Fibroblast of peridontal ligament (primary cell): ENCODE measurements at regions not wholly inside any gene's neighbourhood (a gene's known extent, or its start where the extent isn't known, plus 50 kb on each side); places are given as distances from the start of the nearest gene placed in this dataset.
"Not testable (repeated sequence)": the region's sequence is repeated elsewhere in the genome, so short reads cannot be mapped to it uniquely, and the experiment has no call there.

Experiments used
- DNase-seq: peaks from one replicate; pipeline ENCODE4 v3.0.0-alpha.2; 2010; ENCODE audit errors: extremely low read depth

DNA sequence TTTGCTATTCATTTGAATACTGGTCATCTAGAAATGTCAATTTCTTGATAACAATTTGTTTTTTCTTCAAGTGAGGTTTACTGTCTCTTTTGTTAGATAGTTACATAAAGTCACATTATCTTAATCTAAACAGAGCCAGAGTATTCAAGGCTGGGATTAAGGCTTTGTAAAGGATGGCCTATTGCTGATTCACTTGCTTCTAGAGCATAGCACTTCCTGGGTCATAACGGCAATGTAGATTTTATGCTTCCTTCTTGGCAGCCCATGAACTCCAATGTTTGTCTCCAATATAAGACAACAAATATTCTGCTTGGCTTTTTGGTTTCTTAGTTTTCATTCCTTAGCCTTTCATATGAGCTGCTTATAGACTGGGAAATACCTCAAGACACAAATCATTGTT, 2007.9 kb upstream of the CDH6 start:
- DNase-seq = no peak

DNA sequence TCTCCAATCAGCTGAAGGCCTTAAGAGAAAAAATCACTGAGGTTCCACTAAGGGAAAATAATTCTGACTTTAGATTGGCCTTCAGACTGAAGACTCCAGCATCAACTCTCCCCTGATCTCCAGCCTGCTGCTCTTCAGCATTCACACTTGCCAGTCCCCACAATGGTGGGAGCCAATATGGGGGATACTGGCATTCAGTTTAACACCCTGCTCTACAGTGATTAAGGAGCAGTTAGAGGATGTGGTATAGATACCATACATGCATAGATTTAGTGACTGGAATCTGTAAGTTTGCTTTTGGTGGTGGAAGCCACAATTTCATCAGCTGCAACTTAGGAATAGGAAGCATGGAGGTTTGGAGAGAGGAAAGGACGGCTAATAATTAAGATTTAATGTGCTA, 2017.7 kb upstream of the CDH6 start:
- DNase-seq = no peak

DNA sequence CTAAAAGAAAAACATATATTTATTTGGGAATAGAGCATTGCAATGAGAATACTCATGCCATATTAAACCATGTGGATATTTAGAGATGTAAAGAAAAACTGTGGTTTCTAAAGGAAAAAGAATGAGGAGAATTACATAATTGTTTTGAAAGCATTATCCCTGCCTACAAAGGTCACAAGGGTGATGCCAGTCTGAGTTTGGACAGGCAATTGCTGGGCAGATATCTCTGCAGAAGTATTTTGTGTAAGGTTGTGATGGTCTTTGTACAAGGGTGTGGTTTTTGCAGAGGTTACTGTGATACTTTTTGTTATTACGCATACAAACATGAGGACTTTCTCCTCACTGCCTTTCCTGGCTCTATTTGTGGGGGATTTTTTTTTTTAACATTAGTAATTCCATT, 2022.9 kb upstream of the CDH6 start:
- DNase-seq = no peak

DNA sequence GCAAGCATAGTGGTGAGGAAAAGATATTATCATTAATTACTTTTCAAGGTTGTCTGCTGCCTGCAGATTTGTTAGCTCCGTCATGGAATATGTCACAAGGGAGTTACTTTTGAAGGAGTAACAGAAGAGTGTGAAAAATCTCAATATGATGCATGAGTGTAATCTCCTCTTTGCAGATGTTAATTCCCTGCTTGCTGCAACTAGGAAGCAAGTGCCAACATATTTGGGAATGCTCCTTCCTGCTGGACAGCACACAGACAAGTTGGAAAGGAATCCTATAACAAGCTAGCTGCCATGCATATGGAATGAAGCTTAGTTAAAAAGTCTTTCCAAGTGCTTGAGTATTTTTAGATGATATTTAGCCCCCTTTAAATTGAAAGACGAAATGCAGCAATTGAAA, 2023.6 kb upstream of the CDH6 start:
- no peak for DNase-seq

DNA sequence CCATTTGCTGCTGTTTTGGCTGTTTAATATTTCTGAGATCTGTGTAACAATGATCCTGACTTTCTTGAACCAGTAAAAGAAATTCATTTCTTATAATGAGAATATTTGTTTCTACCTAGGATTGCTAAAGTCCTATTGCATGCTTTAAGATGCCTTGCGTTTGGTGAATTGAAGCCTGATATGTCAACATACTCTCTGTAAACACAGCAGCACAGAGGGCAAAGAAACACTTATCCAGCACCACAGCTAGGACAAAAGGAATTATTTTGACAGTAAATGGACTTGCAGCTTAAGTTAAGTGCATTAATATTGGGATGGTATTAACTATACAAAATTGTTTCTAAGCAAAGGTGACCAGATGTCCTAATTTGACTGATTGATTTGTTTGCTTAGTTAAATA, 2031.2 kb upstream of the CDH6 start:
- no peak for DNase-seq

DNA sequence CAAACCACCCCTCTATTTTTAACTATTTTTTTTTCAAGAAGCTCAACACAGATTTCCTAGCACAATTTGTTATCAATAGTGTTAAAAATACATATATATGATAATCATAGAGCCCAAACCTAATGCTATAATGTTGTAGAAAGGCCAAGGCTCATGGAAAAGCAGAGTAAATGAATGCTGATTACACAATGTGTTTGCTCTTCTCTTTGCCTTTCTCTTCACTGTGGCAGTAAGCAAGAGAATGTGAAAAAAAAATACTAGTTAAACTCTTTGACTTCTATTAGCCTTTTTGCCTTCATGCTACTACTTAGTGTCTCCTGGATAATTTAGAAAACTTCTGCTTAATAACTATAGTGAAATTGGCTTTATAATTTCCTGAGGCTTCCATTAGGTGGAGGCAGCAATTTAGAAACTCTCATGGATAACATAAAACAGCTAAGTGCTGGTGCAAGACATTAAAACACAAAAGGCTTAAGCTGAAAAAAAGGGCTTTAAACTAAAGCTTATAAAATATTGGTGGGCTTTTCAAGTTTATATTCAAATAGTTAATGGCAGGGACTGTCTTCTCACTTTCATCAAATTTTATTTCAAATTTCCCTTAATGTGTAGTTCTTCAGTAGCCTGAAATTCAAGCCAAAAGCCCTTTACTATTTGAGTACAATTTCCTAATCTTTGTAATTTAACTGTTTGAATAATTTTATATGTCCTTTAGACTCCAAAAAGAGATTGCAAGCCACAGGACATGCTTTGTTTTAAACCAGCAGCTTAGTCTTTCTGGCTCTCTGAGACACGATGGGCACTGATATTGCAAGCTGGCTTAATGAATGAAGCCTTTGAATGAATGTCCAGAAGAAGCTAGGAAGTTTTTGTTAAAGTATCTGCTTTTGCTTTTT, 2031.8 kb upstream of the CDH6 start:
- DNase-seq = no peak

DNA sequence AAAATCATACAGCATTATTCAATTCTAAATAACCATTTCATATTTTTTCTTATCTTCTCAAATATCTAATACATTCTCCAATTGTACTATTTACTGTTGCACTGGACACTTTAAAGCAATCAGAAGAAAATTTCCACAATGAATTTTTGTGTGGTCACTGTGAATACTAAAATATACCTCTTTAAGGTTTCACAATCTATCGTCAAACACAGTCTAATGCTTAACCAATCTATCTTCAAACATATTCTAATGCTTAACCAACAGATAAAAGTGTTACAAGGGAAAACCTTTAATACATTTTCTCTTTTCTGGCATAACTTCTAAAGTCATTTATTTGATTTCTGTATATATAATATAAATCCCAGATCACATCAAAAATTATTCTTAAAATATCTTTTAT, 2035.5 kb upstream of the CDH6 start:
- DNase-seq = no peak

DNA sequence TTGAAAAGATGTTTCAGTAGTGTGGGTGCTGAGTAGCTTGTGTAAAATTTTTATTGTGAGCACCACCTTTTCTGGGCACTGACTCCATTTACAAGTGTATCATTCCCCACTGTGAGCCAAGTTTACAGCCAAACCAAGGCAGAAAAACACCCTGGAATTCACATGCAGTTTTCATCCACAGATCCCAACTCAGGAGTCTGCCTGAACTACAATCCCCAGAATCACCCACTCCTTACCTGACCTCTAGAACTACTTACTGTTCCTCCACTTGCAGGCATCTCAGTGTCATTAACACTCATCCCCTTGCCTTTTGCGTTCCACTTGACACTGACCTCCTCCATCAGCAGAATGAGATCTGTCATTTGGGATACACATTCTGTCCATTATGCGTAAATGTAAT, 2042.6 kb upstream of the CDH6 start:
- DNase-seq = no peak

DNA sequence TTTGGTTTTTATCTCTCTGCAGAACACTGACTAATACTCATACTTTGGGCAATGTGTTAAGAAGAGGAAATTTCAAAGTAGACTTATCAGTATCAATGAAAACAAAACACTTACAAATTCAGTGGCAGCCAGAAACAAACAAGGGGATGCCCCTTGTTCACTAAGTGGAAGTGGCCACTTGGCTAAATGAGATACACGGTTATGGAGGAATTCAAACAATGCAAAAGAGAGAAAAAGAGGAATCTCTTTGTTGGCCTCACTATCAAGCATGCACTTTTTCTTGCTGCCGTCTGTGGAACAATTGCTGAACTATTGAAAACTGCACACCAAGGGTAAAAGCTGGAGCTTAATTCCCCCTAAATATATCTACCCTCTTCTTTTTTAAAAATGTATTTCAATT, 2044.9 kb upstream of the CDH6 start:
- DNase-seq = no peak

DNA sequence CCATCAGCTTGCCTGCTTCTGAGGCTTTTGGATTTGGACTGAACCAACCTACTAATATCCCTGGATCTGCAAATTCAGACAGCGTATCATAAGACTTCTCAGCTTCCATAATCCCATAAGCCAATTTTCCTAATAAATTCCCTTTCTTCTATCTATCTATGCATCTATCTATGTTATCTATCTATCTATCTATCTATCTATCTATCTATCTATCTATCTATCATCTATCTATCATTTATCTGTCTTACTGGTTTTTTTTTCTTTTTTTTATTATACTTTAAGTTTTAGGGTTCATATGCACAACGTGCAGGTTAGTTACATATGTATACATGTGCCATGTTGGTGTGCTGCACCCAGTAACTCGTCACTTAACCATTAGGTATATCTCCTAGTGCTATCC, 2045.4 kb upstream of the CDH6 start:
- DNase-seq = no peak

DNA sequence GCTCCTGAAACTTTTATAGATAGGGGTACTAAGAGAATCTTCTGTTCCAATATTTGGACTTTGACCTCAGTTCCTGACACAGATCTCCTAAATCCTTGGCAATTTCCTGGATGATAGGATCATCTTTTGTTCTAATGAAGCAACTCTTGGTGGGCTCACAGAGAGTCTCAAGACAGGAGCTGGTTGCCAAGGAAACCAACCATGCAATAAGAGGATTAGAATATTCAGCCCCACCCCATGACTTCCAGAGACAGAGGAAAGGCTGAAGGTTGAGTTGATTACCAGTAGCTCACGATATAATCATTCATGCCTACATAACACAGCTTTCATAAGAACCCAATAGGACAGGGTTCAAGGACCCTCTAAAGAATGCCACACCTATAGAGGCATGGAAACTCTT, 2050.2 kb upstream of the CDH6 start:
- no peak for DNase-seq

DNA sequence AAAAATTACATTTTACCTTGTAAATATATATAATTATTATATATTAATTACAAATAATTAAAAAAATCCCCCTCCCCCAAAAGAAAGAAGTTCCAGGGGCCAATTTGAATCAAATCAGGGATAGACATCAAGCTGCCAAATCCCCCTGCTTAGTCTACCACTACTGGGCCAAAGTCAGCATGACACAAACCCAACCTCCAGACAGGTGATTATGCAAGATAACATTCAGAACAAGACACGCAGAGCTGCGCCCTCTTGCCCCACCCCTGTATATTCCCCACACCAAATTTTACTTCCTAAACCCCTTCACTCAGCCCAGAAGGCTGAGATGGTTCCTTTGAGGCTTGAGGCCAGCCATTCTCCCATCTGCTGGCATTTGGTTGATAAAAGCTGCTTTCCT, 2059.1 kb upstream of the CDH6 start:
- no peak for DNase-seq

DNA sequence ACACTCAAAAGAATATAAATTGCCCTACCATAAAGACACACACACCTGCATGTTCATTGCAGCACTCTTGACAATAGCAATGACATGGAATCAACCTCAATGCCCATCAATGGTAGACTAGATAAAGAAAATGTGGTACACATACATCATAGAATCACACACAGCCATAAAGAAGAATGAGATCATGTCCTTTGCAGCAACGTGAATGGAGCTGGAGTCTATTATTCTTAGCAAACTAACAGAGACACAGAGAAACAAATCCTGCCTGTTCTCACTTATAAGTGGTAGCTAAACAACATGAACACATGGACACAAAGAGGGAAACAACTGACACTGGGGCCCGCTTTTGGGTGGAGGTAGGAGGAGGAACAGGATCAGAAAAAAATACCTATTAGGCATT, 2062.2 kb upstream of the CDH6 start:
- DNase-seq = no peak

DNA sequence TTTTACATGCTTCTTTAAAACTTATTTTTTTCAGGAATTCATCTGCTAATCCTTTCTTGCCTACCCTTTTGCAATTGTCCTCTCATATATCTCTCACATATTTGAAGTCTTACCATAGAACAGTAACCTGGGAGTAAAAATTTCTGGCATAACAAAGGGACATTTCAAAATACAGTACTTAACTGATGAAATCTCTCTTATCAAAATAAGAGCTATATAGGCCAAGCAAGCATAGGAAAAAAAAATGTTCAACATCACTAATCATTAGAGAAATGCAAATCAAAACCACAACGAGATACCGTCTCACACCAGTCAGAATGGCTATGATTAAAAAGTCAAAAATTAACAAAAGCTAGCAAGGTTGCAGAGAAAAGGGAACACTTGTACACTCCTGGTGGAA, 2062.7 kb upstream of the CDH6 start:
- no peak for DNase-seq

DNA sequence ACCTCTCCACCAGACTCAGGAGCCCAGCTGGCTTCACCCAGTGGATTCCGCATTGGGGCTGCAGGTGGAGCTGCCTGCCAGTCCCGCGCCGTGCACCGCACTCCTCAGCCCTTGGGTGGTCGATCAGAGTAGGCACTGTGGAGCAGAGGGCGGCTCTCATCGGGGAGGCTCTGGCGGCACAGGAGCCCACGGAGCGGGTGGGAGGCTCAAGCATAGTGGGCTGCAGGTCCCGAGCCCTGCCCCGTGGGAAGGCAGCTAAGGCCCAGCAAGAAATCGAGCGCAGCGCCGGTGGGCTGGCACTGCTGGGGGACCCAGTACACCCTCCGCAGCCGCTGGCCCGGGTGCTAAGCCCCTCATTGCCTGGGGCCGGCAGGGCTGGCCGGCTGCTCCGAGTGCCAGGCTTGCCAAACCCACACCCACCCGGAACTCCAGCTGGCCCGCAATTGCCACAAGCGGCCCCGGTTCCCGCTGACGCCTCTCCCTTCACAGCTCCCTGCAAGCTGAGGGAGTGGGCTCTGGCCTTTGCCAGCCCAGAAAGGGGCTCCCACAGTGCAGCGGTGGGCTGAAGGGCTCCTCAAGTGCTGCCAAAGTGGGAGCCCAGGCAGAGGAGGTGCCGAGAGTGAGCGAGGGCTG, 2065.8 kb upstream of the CDH6 start:
- not testable (repeated sequence) for DNase-seq

DNA sequence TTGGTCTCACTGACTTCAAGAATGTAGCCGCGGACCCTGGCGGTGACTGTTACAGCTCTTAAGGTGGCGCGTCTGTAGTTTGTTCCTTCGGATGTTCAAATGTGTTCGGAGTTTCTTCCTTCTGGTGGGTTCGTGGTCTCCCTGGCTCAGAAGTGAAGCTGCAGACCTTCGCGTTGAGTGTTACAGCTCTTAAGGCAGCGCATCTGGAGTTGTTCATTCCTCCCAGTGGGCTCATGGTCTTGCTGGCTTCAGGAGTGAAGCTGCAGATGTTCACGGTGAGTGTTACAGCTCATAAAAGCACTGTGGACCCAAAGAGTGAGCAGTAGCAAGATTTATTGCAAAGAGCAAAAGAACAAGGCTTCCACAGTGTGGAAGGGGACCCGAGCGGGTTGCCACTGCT, 2067.0 kb upstream of the CDH6 start:
- DNase-seq = not testable (repeated sequence)

DNA sequence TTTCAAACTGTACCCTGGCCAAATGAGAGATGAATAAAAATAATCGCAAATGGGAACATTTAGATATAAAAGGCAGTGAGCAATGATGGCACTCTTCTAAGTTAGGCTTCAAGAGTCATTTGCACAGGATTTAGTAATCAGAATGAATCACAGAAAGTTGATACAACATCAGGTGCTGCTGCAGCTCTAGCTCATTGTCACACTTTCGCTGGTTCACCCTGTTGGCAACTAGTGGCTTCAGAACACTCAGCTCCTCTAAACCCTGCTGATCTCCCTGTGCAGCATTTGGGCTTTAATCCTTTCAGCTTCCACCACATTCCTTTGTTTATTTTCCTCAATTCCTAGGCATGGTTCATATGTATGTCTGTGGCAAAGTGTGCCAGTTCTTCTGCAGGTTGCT, 2071.2 kb upstream of the CDH6 start:
- DNase-seq = no peak

DNA sequence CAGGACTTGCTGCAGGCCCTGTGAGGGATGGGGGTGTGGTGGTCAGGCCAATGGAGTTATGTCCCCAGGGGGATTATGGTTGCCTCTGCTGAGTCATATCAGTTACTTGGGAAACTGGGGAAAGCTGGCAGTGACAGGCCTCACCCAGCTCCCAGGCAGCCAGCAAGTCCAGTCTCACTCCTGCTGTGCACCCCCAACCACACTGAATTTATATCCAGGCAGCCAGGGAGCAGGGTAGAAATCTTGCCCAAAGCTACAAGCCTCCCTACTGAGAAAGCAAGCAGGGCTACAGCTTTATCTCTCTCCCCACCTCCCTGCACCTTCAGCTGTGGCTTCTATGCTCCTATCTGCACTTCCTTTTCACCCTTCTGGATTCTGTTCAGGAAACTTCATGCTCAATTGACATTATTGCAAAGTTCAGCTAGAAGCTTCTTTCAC, 2076.0 kb upstream of the CDH9 start:
- DNase-seq = no peak

DNA sequence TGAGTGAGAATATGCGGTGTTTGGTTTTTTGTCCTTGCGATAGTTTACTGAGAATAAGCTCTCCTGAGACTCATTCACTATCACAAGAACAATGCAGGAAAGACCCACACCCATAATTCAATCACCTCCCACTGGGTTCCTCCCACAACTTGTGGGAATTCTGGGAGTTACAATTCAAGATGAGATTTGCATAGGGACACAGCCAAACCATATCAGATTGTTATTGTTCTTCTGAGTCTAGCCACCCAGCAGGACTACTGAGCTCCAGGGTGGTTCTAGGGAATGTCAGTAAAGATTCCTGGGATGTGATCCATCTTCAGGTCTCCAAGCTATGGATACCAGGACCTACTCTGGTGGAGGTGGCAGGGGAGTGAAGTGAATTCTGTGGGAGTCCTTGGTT, 2075.1 kb upstream of the CDH9 start:
- DNase-seq = no peak

DNA sequence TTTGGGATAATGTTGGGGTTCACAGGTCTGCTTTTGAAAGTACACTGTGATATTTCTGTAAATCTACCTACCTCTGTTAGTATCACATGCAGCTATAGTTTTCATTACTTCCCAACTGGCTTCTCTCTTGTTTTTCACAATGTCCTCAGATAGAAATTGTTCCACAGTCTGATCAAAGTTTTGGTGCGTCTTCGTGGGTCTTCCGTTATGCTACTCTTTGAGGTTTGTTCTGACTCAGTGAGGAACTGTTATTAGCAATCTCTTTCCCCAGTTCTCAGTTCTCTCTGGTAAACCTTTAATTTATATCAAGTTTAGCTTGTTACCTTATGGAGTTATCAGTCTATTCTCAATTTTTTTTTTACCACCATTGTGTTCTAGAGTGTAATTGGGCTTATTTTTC, 2061.2 kb upstream of the CDH9 start:
- DNase-seq = no peak

DNA sequence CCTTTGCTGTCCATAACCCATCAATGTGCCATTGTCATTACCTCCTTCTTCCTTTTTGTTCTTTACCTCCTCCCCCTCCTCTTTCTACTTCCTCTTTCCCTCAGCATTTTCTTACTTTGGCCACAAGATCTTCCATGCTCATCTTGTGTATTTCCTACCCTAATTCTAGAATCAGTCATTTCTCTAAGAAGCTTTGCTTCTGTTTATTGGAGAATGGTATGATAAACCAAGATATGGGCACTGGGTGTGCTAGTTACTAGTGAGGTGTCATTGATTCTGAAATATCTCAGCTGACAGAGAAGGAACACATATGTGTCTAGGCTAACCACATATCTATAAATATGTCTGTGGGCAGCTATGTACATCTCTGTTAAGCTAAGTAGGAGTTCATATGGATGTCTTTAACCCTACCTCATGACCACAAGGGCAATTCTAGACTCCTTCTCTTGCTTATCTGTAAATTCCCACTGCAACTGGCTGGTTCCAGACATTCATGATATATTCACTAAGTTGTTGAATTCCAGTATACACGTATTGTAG, 2051.3 kb upstream of the CDH9 start:
- DNase-seq = no peak

DNA sequence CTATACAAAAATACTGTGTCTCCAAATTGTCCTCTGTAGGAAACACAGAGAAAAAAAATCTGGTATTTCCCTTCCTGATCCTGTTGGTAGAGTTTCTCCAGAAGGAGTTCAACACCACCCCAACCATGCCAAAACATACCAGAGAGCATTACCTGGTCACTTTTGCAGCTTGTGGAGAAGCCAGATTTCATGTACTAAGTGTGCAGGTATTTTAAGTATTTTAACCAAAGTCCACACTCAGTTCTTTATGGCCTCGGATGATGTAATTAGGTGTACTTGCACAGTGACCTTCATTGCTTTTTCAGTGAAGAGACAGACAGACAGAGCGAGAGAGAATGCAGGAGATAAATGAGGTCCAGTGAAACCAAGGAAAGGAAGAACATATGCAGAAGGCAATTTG, 2046.8 kb upstream of the CDH9 start:
- DNase-seq = no peak

DNA sequence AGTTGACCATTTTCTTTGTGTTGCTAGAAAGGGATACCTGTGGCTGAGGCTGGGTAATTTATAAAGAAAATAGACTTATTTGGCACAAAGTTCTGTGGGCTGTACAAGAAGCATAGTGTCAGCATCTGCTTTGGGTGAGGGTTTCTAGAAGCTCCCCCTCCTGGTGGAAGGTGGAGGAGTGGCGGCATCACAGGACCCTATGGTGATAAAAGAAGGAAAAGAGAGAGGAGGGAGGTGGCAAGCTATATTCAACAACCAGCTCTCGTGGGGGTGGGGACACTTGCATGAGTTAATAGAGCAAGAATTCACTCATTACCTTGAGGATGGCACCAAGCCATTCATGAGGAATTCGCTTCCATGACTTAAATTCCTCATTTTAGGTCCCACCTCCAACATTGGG, 2041.4 kb upstream of the CDH9 start:
- no peak for DNase-seq
